Lower leg skin (tissue), 4 donors: ENCODE measurements at regions not wholly inside any gene's neighbourhood (a gene's known extent, or its start where the extent isn't known, plus 50 kb on each side); places are given as distances from the start of the nearest gene placed in this dataset.

Experiments used
- DNase-seq, 2 donors: peaks; one replicate each; pipeline ENCODE4 v3.0.0-alpha.2; 2019; ENCODE audit warnings: low spot score in 2 of 2
- H3K4me3 ChIP-seq: fragments of 200-600 bp; sonication (generic); 2 replicates; pipeline ENCODE4 v1.5.1; 2017; ENCODE audit warnings: mild to moderate bottlenecking, low read depth; ENCODE audit not compliant: poor library complexity, severe bottlenecking
- CTCF ChIP-seq, 3 donors: fragments of 450-650 bp; IDR thresholded peaks; one replicate each; pipeline ENCODE4 v1.5.1; 2016; ENCODE audit warnings: antibody characterized with exemption in 3 of 3, mild to moderate bottlenecking in 3 of 3, moderate library complexity in 2 of 3
- POLR2A ChIP-seq, 2 donors: fragments of 450-650 bp; IDR thresholded peaks; one replicate each; pipeline ENCODE4 v1.6.1; 2016 to 2017; ENCODE audit warnings: antibody characterized with exemption in 2 of 2, mild to moderate bottlenecking in 1 of 2, moderate library complexity in 1 of 2
- WGBS, 2 donors: methylation state at CpG; one replicate each; pipeline ENCODE4 v1.1.5; 2018; 5-methylcytosine and 5-hydroxymethylcytosine counted together
- intact Hi-C: fragments of 100-400 bp; cut with DNase I; formaldehyde crosslinking; loops from one replicate; pipeline ENCODE4 v1.15.0; 2023; ENCODE audit warnings: low total_unique reads

GRCh38 chr6:159351707-159352106 lies 182.5 kb downstream of the FNDC1 start:
- H3K4me3 ChIP-seq, result no peak overlapping the region
- TF ChIP-seq CTCF (IDR thresholded peaks at IDR 0.05), result no peak
- no peak for TF ChIP-seq POLR2A (IDR thresholded peaks at IDR 0.05)
- no peak for DNase-seq
- intact Hi-C loops, result no loop called here

GRCh38 chr6:159349915-159350314 lies 180.7 kb downstream of the FNDC1 start:
- no peak for DNase-seq
- no peak overlapping the region for H3K4me3 ChIP-seq
- 50 to 59% methylated on average over 4 of the region's 4 CpGs for WGBS, 2 donors
- intact Hi-C loops, result no loop called here
- TF ChIP-seq CTCF (IDR thresholded peaks at IDR 0.05) (no peak), POLR2A (IDR thresholded peaks at IDR 0.05) (no peak)

GRCh38 chr6:159343709-159344108 lies 174.5 kb downstream of the FNDC1 start:
- no peak for TF ChIP-seq CTCF (IDR thresholded peaks at IDR 0.05)
- no peak for TF ChIP-seq POLR2A (IDR thresholded peaks at IDR 0.05)
- WGBS, 2 donors, result 78 to 83% methylated on average over 1 of the region's 1 CpG
- intact Hi-C loops, result no loop called here
- no peak overlapping the region for H3K4me3 ChIP-seq
- DNase-seq, result no peak

GRCh38 chr6:159342146-159342545 lies 172.9 kb downstream of the FNDC1 start:
- WGBS, 2 donors, result 60 to 65% methylated on average over 2 of the region's 2 CpGs
- intact Hi-C loops, result no loop called here
- no peak for DNase-seq
- H3K4me3 ChIP-seq, result no peak overlapping the region
- no peak for TF ChIP-seq CTCF (IDR thresholded peaks at IDR 0.05)
- TF ChIP-seq POLR2A (IDR thresholded peaks at IDR 0.05), result no peak

GRCh38 chr6:159334068-159334467 lies 164.9 kb downstream of the FNDC1 start:
- intact Hi-C loops, result no loop called here
- WGBS, 2 donors, result 93 to 100% methylated on average over 1 of the region's 1 CpG
- TF ChIP-seq CTCF (IDR thresholded peaks at IDR 0.05) (no peak), POLR2A (IDR thresholded peaks at IDR 0.05) (no peak)
- no peak for DNase-seq
- no peak overlapping the region for H3K4me3 ChIP-seq

GRCh38 chr6:159331451-159331850 lies 162.3 kb downstream of the FNDC1 start:
- intact Hi-C loops, result no loop called here
- WGBS, 2 donors, result 76 to 78% methylated on average over 2 of the region's 2 CpGs
- no peak overlapping the region for H3K4me3 ChIP-seq
- TF ChIP-seq POLR2A (IDR thresholded peaks at IDR 0.05), result no peak
- TF ChIP-seq CTCF (IDR thresholded peaks at IDR 0.05), result no peak
- DNase-seq, result no peak
